GM13977 (cell line): ENCODE measurements at regions not wholly inside any gene's neighbourhood (a gene's known extent, or its start where the extent isn't known, plus 50 kb on each side); places are given as distances from the start of the nearest gene placed in this dataset.

Experiments
- DNase-seq: peaks from one replicate; pipeline ENCODE4 v3.0.0; 2012; ENCODE audit warnings: low spot score
- CTCF ChIP-seq: IDR thresholded peaks from 2 replicates; pipeline ENCODE4 v1.5.1; 2012; ENCODE audit warnings: mild to moderate bottlenecking, control low read depth; ENCODE audit not compliant: insufficient read depth; ENCODE audit errors: extremely low read depth, missing control alignments
- in situ Hi-C: fragments of 300-500 bp; cut with MboI; formaldehyde crosslinking; loops from one replicate; pipeline ENCODE4 v1.12.0; 2022; ENCODE audit warnings: low sequenced_read_pairs, low pct_unique_long_range_greater_than_20kb, mixed read lengths, inconsistent platforms; ENCODE audit not compliant: unreplicated experiment

GRCh38 chr13:61188057-61188456 lies 227.6 kb downstream of the PCDH20 start:
- DNase-seq, result no peak
- in situ Hi-C loops, result no loop called here
- no peak for TF ChIP-seq CTCF

- no peak for TF ChIP-seq CTCF
- no peak for DNase-seq
- in situ Hi-C loops, result no loop called here
Observed at GRCh38 chr13:61187471-61187870, 228.2 kb downstream of the PCDH20 start.

GRCh38 chr13:61183670-61184069 lies 232.0 kb downstream of the PCDH20 start:
- no peak for DNase-seq
- in situ Hi-C loops, result no loop called here
- no peak for TF ChIP-seq CTCF

GRCh38 chr13:61180234-61180633 lies 235.4 kb downstream of the PCDH20 start:
- no peak for DNase-seq
- TF ChIP-seq CTCF, result no peak
- in situ Hi-C loops, result no loop called here

- no peak for TF ChIP-seq CTCF
- no peak for DNase-seq
- in situ Hi-C loops, result no loop called here
Observed at GRCh38 chr13:61179741-61180140, 235.9 kb downstream of the PCDH20 start.

GRCh38 chr13:61170856-61171255 lies 244.8 kb downstream of the PCDH20 start:
- no peak for TF ChIP-seq CTCF
- DNase-seq, result no peak
- in situ Hi-C loops, result no loop called here

- no peak for TF ChIP-seq CTCF
- DNase-seq, result no peak
- in situ Hi-C loops, result no loop called here
Observed at GRCh38 chr13:61162636-61163035, 253.0 kb downstream of the PCDH20 start.
